D721Med (cell line): ENCODE measurements at regions not wholly inside any gene's neighbourhood (a gene's known extent, or its start where the extent isn't known, plus 50 kb on each side); places are given as distances from the start of the nearest gene placed in this dataset.

Source experiments
- DNase-seq: peaks from one replicate; pipeline ENCODE4 v3.0.0; 2011; ENCODE audit warnings: low spot score; ENCODE audit not compliant: insufficient read length
- FAIRE-seq: peaks from 2 replicates; lab custom pipeline; 2011; peaks lifted over from hg19 to GRCh38; lab: Jason Lieb, UNC
- CTCF ChIP-seq: IDR thresholded peaks from 2 replicates; pipeline ENCODE4 v1.5.1; 2012; ENCODE audit warnings: mild to moderate bottlenecking, control low read depth; ENCODE audit not compliant: insufficient read depth; ENCODE audit errors: missing control alignments

DNA sequence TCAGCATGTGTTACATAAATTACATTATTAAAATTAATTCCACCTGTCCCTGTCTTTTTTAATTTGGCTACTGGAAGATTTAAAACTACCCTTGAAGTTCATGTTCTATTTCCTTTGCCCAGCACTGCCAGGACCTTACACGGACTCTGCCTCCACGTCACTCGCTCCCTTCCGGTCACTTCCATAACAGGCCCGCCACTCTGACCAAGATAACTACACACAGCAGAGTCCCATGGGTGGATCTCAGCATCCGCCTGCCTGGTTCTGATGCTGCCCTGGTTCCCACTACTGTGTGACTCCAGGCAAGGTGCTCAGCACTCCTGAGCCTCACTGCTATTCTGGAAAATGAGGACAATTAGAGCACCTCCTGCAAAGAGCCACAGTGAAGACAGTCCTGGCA lies 153.3 kb upstream of the ERG start:
- no peak for DNase-seq
- no peak for FAIRE-seq
- TF ChIP-seq CTCF, result no peak

DNA sequence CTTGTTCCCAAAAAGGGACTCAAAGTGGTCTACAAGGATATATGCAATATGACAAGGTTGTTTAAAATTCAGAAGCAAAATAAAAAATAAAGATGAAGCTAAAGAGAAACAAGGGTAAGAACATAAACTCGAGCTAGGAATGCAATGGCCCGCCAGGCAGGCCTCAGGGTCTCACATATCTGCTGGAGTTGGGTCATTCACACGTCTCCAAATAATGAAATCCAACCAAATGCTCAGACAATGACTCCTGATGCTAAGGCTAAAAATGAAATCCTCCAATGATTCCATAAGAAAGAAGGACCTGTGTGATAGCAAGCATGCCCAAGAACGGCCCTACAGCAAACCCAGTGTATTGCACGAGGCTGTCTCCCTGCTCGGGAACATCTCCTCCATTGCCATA lies 153.3 kb upstream of the ETS2 start:
- FAIRE-seq, result no peak
- no peak for DNase-seq
- no peak for TF ChIP-seq CTCF

DNA sequence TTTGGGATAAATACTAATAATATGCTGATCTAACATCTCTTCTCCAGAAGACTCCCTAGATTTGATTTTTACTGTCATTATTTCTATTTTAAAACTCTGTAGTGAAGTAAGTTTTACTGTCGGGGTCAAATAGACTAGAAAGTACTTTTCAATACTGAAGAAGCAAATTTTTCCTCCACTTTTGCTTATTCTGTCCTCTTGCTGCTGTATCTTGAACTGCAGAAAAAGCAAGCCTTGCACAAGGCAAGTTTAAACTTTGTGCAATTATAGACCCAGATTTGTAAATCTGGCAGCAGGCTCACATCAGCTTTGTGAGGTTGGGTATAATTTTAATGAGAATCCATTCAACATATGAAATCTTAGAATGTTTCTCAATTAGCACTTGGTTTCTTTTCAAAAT lies 151.1 kb upstream of the ETS2 start:
- no peak for FAIRE-seq
- no peak for TF ChIP-seq CTCF
- no peak for DNase-seq

- no peak for DNase-seq
- FAIRE-seq, result no peak
- TF ChIP-seq CTCF, result no peak
Observed at GRCh38 chr21:38658511-38658910, 147.2 kb upstream of the ETS2 start.

DNA sequence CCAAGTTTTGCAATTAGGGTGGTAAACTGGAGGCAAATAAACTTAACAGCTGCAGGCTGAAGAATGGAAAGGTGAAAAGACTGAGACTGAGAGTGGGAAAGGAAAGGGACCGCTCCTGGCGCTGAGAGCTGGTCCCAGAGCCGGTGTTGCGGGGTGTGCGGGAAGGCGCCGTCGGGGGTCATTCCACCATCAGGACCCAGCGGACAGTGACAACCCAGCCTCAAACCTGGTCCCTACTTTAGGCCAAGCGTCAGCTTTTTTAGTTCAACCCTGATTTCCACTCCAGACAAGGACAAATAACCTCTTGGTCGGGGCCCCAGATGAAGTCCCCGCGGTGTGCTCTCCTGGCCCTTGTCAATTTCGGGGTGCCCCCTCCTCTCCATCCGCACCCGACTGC lies 145.8 kb upstream of the ETS2 start:
- no peak for TF ChIP-seq CTCF
- DNase-seq (no peak), FAIRE-seq (no peak)

DNA sequence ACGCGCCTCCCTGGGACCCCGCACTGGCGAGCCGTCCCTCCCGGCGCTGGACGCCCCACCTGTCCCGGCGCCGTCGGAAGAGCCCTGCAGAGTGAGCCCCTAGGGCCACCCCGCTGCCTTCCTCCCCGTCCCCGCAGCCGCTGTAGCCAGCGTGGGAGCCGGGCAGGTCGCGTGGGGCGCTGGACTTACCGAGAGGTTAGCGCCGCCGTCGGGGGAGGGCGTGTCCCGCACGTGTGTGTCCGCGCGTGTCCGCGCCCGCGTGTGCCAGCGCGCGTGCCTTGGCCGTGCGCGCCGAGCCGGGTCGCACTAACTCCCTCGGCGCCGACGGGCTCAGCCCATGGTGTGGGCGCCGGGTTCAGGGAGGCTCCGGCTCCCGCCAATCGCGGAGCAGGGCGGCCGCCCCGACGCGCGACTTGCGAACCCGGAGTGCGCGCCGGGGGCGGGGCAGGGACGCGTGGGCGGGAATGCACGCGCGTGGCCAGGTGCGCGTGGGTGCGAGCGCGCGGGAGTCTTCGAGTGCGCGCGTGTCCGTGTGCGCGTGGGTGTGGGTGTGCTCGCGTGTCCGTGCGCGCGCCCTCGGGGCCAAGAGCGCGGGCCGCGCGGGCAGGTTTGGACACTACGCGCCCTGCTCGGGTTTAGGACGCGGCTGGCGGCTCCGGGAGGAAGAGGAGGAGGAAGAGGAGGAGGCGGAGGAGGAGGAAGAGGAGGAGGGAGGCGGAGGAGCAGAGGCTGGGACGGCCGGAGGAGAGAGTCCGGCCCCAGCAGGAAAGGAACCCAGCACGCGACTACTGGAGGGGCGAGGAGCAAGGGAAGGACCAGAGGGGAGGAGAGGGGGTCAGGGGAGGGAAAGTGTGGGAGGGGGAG lies 145.2 kb upstream of the ETS2 start:
- TF ChIP-seq CTCF, result no peak
- FAIRE-seq, result no peak
- no peak for DNase-seq

GRCh38 chr21:38661197-38661871 lies 144.4 kb upstream of the ETS2 start:
- TF ChIP-seq CTCF, result no peak
- no peak for FAIRE-seq
- no peak for DNase-seq
